ENCODE measurements at regions not wholly inside any gene's neighbourhood (a gene's known extent, or its start where the extent isn't known, plus 50 kb on each side); places are given as distances from the start of the nearest gene placed in this dataset.
"Not testable (repeated sequence)": the region's sequence is repeated elsewhere in the genome, so short reads cannot be mapped to it uniquely, and the experiment has no call there.

- no peak for DNase-seq
Observed at GRCh38 chr12:40431169-40431568, 206.4 kb downstream of the LRRK2 start.

- no peak for DNase-seq
Observed at GRCh38 chr12:40435251-40435650, 210.5 kb downstream of the LRRK2 start.

DNA sequence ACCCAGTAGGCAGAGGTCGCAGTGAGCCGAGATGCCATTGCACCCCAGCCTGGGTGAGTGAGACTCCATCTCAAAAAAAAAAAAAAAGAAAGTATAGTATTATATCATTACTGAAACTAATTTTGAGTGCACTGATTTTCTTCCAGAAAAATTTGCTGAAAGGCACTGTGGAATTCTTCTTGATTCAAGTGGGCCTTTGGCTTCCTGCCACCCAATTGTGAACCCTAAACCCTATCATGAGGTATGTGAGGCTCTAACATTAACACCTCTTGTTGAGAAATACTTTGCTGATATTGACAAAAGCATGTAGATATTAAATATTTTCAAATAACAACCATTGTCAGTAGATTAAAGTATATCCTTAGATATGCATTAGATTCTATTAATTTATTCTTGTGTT is 211.2 kb downstream of the LRRK2 start:
- no peak for DNase-seq

GRCh38 chr12:40436564-40436963 is 211.8 kb downstream of the LRRK2 start:
- DNase-seq: no peak

- DNase-seq: no peak
Observed at GRCh38 chr12:40439771-40440492, 215.1 kb downstream of the LRRK2 start.

DNA sequence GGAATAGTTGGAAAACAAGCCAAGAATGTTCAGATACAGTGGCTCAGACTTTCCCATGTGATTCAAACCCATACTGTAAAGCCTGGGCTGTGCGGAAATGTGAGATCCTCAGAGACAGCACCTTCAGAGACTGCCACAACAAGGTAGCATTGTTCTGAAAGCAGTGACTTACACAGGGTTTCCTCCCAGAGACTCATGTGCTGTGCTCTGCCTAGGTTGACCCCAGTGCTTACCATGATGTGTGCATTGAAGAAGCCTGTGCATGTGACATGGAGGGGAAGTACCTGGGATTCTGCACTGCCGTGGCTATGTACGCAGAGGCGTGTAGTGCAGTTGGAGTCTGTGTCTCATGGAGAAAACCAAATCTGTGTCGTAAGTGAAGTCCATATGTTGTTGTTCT is 219.4 kb downstream of the LRRK2 start:
- DNase-seq: no peak

- peak; percentile 46 to 58 for DNase-seq
Observed at GRCh38 chr12:40446385-40446784, 221.6 kb downstream of the LRRK2 start.

GRCh38 chr12:40448523-40448922 is 223.7 kb downstream of the LRRK2 start:
- not testable (repeated sequence) for DNase-seq

DNA sequence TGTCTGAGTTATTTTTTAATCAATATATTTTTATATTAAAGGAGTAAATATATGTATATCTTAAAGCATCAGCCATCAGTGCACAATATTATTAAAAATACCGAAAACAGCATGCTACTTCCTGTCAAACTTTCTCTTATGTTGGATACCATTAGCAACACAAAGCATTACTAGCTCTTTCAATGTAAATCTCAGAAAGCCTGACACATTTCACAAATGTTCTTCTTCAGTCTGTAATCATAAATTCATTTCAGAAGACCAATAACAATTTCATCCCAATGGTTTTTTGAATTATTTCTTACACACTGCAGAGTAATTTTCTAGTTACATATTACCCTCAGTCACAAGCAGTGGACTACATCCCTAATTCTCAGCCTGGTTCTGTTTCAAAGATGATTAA is 226.9 kb downstream of the LRRK2 start:
- no peak for DNase-seq

- DNase-seq: no peak
Observed at GRCh38 chr12:40464121-40464520, 228.1 kb upstream of the CNTN1 start.

DNA sequence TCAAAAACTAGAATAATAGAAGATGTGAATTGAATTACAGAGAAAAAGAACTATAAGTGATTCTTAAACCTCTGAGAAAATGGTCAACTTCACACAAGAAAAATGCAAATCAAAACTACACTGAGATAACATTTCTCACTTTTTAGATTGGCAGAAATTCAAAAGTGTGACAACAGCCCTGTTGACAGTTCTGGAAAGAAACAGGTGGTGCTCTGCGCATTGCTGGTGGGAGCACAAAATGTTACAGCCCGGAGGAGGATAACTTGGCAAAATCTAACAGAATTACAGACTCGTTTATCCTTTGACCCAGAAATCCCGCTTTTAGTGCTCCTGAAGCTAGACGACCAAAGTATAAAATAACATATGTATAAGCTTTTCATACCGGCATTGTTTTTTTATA is 222.5 kb upstream of the CNTN1 start:
- DNase-seq: no peak

GRCh38 chr12:40473962-40474361 is 218.3 kb upstream of the CNTN1 start:
- DNase-seq: no peak

DNA sequence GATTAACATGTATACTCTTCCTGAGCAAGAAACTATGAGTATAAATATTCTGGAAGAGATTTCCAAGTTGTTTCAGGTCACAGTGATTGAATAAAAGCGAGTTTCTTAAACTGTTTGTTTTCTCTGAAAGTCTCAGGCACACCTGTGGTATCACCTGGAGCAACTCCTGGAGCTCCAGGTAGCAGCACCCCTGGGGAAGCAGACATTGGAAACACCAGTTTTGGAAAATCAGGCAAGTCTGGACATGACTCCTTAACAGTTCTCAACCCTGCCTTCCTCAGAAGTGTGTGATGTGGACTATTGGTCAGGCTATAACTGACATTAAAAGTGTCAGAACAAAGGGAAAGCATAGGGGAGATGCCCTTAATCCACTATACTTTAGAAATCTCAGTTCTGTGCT is 217.6 kb upstream of the CNTN1 start:
- DNase-seq: no peak

DNA sequence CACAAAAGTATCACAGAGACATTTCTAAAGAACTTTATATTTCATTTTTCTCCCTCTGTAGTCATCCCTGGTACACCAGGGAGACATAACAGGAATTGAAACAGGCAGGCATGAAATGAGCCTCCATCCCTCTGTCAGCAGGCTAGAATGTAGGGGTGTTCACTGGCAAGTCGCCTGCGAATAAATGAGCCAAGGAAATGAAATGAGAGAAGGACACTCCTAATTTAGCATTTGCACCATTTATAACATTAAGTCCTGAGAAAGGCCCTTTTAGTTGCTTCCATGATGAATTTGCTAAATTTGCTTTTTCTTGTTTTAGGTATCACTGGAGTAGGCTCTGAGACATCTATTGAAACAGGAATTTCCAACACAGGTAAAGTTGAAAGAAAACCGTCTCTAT is 192.4 kb upstream of the CNTN1 start:
- DNase-seq: no peak

DNA sequence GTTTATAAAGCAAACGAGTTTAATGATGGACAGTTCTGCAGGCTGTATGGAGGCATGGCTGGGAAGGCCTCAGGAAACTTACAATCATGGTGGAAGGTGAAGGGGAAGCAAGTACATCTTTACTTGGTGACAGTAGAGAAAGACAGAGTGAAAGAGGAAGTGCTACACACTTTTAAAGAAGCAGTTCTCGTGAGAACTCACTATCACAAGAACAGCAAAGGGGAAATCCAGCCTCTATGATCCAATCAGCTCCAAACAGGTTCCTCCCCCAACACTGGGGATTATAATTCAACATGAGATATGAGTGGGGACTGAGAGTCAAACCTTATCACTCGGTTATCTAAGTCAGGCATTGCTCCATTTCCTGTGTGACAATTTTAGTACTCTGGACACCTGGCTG is 189.9 kb upstream of the CNTN1 start:
- DNase-seq: peak; percentile 37 to 40

DNA sequence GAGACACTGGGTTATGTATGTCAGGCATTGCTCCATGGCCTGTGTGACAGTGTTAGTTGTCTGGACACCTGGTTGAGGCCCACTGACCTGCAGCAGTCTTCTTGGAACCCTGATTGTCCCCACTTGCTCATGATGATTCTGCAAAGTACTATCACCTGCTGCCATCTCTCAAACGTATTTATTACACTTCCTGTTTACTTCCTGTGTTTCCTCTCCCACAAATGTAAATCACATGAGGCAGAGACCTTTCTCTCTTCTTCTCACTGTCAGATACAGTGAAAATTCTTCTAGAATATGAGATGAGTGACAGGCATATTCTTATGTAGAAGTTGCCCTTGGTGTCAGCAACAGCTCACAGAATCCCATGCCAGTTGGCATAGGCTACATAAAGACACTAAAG is 186.9 kb upstream of the CNTN1 start:
- no peak for DNase-seq

GRCh38 chr12:40508421-40508820 is 183.8 kb upstream of the CNTN1 start:
- DNase-seq: no peak

DNA sequence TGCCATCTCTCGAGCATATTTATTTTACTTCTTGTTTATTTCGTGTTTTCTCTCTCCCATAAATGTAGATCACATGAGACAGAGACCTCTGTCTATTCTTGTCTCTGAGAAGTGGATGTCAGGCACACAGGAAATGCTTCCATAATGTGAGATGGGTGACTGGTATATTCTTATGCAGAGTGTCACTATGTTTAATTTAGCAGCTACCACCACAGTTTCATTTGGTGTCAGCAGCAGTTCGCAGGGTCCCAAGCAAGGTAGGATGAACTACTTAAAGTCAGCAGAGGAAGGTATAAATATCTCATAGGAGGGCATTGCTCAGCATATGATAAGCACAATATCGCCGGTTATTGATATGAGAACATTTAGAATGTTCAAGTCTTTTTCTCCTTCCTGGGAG is 180.9 kb upstream of the CNTN1 start:
- no peak for DNase-seq

GRCh38 chr12:40515041-40515816 is 177.0 kb upstream of the CNTN1 start:
- DNase-seq: peak; percentile 64 to 75

- no peak for DNase-seq
Observed at GRCh38 chr12:40522837-40523236, 169.4 kb upstream of the CNTN1 start.

DNA sequence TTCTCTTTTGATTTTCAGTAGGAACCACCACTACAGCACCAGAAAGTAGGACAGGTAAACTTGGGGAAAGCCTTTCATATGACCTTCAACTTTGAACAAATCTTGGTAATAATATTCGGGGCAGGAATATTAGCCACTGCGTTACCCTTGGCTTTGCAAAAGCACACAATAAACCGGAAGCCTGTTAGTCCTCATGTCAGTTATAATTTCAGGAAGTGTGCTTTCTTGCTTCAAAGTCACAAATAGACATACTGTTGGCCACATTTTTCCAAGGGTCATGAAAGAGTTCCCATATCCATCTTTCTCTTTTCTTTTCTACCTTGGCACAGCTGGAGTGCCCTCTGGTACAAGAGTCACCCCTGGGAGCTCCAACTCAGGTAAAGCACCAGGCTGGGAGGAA is 167.2 kb upstream of the CNTN1 start:
- peak; percentile 59 to 72 for DNase-seq

DNA sequence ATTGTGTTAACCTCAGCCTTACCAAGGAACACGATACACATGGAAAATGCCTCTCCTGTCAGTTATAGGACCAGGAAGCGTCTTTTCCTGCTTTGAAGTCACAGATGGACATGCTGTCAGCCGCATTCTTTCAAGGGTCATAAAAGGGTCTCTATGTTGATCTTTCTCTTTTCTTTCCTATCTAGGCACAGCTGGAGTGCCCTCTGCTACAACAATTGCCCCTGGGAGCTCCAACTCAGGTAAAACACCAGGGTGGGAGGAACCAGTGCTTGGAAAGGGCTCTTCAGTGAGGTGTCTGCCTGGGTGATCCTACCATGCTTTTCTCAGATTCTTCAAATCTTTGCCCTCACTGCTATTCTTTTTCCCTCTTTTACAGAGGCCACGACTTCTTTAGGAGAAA is 157.4 kb upstream of the CNTN1 start:
- DNase-seq: no peak

DNA sequence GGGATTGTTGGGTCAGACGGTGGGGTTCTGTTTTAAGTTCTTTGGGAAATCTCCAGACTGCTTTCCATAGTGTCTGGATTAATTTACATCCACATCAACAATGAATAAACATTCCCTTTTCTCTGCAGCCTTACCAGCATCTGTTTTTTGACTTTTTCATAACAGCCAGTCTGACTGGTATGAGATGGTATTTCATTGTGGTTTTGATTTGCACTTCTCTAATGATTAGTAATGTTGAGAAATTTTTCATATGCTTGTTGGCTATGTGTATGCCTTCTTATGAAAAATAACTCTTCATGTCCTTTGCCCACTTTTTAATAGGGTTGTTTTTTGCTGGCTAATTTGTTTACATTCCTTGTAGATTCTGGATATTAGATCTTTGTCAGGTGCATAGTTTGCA is 140.8 kb upstream of the CNTN1 start:
- no peak for DNase-seq

- DNase-seq: no peak
Observed at GRCh38 chr12:40552868-40553267, 139.4 kb upstream of the CNTN1 start.

DNA sequence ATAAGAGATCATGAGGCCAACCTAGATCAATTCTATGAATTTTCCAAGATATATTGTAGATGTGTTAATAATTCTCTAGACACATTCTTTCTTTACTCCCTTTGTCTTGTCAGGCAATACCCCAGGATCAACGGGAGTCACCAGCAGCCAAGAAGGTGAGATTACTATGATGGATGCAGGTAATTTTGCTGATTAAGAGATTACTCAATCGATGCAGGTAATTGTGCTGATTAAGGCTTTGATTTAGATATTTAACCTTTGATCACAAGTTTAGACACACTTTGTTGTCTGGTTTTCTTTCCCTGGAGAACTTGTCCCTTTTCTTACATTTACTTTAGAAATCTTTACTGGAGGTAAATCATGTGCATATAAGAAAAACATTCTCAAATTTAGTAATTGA is 134.3 kb upstream of the CNTN1 start:
- DNase-seq: no peak

All from Kasumi-1 (cell line).